Tibial nerve (tissue), 4 donors: ENCODE measurements at regions not wholly inside any gene's neighbourhood (a gene's known extent, or its start where the extent isn't known, plus 50 kb on each side); places are given as distances from the start of the nearest gene placed in this dataset.

ENCODE experiments used
- DNase-seq, 2 donors: peaks; one replicate each; pipeline ENCODE4 v3.0.0-alpha.2; 2019; ENCODE audit warnings: low spot score in 2 of 2
- H3K27ac ChIP-seq, 4 donors: fragments of 200-600 bp; sonication (generic) in 3 of 4; one replicate each; pipeline ENCODE4 v1.5.1; 2017 to 2019; ENCODE audit warnings: mild to moderate bottlenecking in 1 of 4
- H3K27me3 ChIP-seq, 2 donors: fragments of 200-600 bp; sonication (generic) in 1 of 2; one replicate each; pipeline versions ENCODE4 v1.5.1 to v1.6.0; 2017 to 2019
- H3K36me3 ChIP-seq, 3 donors: fragments of 200-600 bp; sonication (generic); one replicate each; pipeline ENCODE4 v1.5.1; 2018 to 2019
- H3K4me1 ChIP-seq, 4 donors: fragments of 200-600 bp; sonication (generic) in 3 of 4; one replicate each; pipeline ENCODE4 v1.5.1; 2017 to 2019
- H3K4me3 ChIP-seq, 4 donors: fragments of 200-600 bp; sonication (generic) in 3 of 4; one replicate each; pipeline ENCODE4 v1.5.1; 2017 to 2019; ENCODE audit warnings: mild to moderate bottlenecking in 1 of 4, moderate library complexity in 1 of 4
- H3K9me3 ChIP-seq, 4 donors: fragments of 200-600 bp; sonication (generic) in 3 of 4; one replicate each; pipeline ENCODE4 v1.5.1; 2017 to 2019
- EP300 ChIP-seq, 2 donors: sonication (generic); formaldehyde crosslinking; IDR thresholded peaks; one replicate each; pipeline ENCODE4 v1.6.1; 2017; ENCODE audit warnings: antibody characterized with exemption in 2 of 2, mild to moderate bottlenecking in 1 of 2
- POLR2A ChIP-seq, 2 donors: fragments of 450-650 bp; IDR thresholded peaks; one replicate each; pipeline ENCODE4 v1.6.1; 2017; ENCODE audit warnings: antibody characterized with exemption in 2 of 2, mild to moderate bottlenecking in 2 of 2, moderate library complexity in 2 of 2
- WGBS, 2 donors: methylation state at CpG; one replicate each; pipeline ENCODE4 v1.1.5; 2018; 5-methylcytosine and 5-hydroxymethylcytosine counted together
- TF ChIP-seq, protein P1 (sequence below), 5 experiments: fragments of 200-600 bp in 3 of 5; fragments of 450-650 bp in 2 of 5; sonication (generic) in 3 of 5; IDR thresholded peaks; one replicate each; pipeline ENCODE4 v1.5.1; 2016 to 2019; ENCODE audit warnings: antibody characterized with exemption in 5 of 5, mild to moderate bottlenecking in 3 of 5, moderate library complexity in 2 of 5

DNA sequence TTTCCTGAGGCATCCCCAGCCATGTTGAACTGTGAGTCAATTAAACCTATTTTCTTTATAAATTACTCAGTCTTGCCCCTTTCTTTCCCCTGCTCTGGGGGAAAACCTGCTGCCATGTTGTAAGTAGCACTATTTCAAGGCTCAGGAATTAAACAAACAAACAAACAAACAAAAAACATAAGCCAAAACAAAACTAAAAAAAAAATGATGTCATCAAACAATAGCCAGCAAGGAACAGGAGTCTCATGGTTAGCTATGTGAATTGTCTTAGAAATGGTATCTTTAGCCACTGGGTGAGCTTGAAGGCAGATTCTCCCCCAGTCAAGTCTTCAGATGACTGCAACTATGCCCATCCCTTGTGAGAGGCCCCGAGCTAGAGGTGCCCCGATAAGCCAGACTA is 823.4 kb upstream of the ZEB2 start:
- no peak for TF ChIP-seq EP300 (IDR thresholded peaks at IDR 0.05)
- TF ChIP-seq, protein P1, sequence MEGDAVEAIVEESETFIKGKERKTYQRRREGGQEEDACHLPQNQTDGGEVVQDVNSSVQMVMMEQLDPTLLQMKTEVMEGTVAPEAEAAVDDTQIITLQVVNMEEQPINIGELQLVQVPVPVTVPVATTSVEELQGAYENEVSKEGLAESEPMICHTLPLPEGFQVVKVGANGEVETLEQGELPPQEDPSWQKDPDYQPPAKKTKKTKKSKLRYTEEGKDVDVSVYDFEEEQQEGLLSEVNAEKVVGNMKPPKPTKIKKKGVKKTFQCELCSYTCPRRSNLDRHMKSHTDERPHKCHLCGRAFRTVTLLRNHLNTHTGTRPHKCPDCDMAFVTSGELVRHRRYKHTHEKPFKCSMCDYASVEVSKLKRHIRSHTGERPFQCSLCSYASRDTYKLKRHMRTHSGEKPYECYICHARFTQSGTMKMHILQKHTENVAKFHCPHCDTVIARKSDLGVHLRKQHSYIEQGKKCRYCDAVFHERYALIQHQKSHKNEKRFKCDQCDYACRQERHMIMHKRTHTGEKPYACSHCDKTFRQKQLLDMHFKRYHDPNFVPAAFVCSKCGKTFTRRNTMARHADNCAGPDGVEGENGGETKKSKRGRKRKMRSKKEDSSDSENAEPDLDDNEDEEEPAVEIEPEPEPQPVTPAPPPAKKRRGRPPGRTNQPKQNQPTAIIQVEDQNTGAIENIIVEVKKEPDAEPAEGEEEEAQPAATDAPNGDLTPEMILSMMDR (IDR thresholded peaks at IDR 0.05) = no peak
- TF ChIP-seq POLR2A (IDR thresholded peaks at IDR 0.05) = no peak
- no peak overlapping the region for H3K4me3 ChIP-seq

DNA sequence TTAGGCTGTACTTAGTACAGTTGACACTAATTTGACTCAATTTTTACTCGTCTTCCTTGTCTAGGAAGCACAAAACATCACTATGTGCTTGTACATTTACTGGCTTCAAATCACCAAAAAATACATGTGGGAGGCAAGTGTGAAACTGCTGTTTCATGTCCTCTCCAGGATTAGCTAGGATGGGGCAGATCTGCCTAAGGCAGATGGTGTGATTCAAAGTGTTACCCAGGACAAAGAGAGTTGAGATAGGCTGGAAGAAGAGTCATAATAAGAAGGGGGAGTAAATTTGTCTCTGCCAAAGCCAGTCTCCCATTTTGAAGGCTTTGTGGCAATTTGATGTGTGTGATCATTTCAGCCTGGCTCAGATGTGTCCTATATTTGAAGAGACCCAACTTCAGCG is 821.6 kb upstream of the ZEB2 start:
- no peaks in the 10 kb centered on the region for H3K36me3 ChIP-seq
- no peaks in the 10 kb centered on the region for H3K4me1 ChIP-seq
- H3K9me3 ChIP-seq = peaks cover 0 to 3% (median under 1%) of the 10 kb centered on the region in 4 donors
- no peak for DNase-seq
- H3K27me3 ChIP-seq = no peaks in the 10 kb centered on the region
- H3K27ac ChIP-seq = no peak overlapping the region
- H3K4me3 ChIP-seq = no peak overlapping the region
- TF ChIP-seq, protein P1 (IDR thresholded peaks at IDR 0.05) = no peak
- no peak for TF ChIP-seq POLR2A (IDR thresholded peaks at IDR 0.05)
- WGBS, 2 donors = 80 to 82% methylated on average over 2 of the region's 2 CpGs

More for the DNA sequence above, 823.4 kb upstream of the ZEB2 start:
- H3K9me3 ChIP-seq = peaks cover 0 to 3% (median under 1%) of the 10 kb centered on the region in 4 donors
- no peaks in the 10 kb centered on the region for H3K36me3 ChIP-seq
- no peaks in the 10 kb centered on the region for H3K27me3 ChIP-seq
- 48 to 64% methylated on average over 2 of the region's 2 CpGs for WGBS, 2 donors
- H3K4me1 ChIP-seq = no peaks in the 10 kb centered on the region
- no peak overlapping the region for H3K27ac ChIP-seq
- no peak for DNase-seq

DNA sequence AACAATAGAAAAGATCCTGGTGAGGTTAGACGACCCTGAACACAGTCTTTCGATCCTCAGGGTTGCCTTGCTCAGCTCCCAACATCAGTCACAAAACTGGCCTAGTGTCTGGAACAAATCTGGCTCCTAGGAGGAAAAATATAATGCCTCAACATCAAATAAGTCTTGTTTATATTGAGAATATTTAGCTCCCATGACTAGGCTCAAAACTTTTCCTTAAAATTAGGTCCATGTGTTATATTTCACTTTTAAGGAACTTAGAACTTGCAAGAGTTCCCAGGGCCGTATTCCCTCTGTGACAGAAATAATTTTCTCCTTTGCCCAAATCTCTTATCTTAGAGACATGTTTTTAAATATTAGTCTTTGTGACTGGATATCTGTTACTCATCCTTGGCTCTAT is 819.7 kb upstream of the ZEB2 start:
- Histone ChIP-seq H3K4me3 (no peak overlapping the region), H3K27me3 (no peaks in the 10 kb centered on the region), H3K27ac (no peak overlapping the region), H3K36me3 (no peaks in the 10 kb centered on the region), H3K9me3 (peaks cover 0 to 3% (median under 1%) of the 10 kb centered on the region in 4 donors), H3K4me1 (no peaks in the 10 kb centered on the region)
- TF ChIP-seq POLR2A (IDR thresholded peaks at IDR 0.05) (no peak), EP300 (IDR thresholded peaks at IDR 0.05) (no peak)
- TF ChIP-seq, protein P1 (IDR thresholded peaks at IDR 0.05) = no peak
- DNase-seq = no peak
- 57 to 63% methylated on average over 3 of the region's 3 CpGs for WGBS, 2 donors

DNA sequence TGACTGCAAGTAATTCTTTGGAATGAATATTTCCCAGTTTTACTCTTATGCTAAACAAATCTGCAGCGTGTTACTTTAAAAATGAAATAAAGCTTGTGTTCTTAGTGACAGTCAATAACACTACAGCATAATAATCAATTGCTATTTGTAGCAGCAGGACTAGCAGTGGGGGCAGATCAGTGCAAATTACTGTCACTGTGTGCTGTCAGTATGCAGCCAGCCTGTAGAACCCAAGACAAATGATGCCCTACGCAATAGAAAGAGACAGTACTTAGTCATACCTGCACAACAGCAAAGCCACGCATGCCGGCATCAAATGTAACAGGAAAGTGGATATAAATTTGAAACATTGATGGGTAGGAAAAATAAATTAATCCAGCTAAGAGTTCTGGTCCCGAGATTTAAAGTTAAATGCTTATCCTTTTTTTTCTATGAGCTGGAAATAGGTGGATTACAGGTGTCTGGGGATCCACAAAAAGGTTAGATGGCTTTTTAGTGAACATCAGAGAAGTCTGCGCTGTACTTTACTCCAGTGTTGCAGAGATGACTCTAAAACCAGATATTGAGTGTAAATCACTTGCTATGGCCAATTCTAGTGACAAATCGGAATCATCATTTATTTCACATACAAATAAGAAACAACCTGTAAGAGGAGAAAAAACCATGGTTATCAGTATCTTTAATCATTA is 812.4 kb upstream of the ZEB2 start:
- no peaks in the 10 kb centered on the region for H3K27me3 ChIP-seq
- TF ChIP-seq POLR2A (IDR thresholded peaks at IDR 0.05) (no peak), EP300 (IDR thresholded peaks at IDR 0.05) (no peak)
- TF ChIP-seq, protein P1 (IDR thresholded peaks at IDR 0.05) = no peak
- DNase-seq = no peak
- H3K27ac ChIP-seq = no peak overlapping the region
- H3K4me1 ChIP-seq = no peaks in the 10 kb centered on the region
- no peaks in the 10 kb centered on the region for H3K36me3 ChIP-seq
- H3K9me3 ChIP-seq = no peaks in the 10 kb centered on the region
- no peak overlapping the region for H3K4me3 ChIP-seq
- WGBS, 2 donors = 81 to 87% methylated on average over 7 of the region's 7 CpGs

DNA sequence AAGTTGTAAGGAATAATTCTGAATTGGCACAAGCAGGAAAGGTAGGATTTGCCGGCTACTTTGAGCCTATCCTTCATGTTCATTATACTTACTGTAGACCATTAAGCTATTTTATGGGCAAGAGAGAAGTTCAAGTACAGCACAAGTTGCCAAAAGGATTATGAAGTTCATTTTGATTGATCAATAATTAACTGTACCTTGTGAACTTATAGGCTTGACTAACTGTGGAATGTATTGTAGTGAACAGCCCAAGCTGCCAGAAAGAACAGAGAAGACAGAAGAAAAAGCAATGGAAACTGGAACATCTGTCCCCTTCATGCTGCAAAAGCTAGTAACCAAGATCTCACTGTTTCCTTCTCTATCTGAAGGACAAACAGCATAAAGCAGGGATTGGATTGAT is 810.1 kb upstream of the ZEB2 start:
- Histone ChIP-seq H3K27ac (no peak overlapping the region), H3K4me3 (no peak overlapping the region), H3K9me3 (no peaks in the 10 kb centered on the region), H3K36me3 (no peaks in the 10 kb centered on the region), H3K27me3 (no peaks in the 10 kb centered on the region), H3K4me1 (no peaks in the 10 kb centered on the region)
- TF ChIP-seq, protein P1 (IDR thresholded peaks at IDR 0.05) = no peak
- TF ChIP-seq POLR2A (IDR thresholded peaks at IDR 0.05) (no peak), EP300 (IDR thresholded peaks at IDR 0.05) (no peak)
- no peak for DNase-seq
- WGBS, 2 donors = 93 to 100% methylated on average over 1 of the region's 1 CpG
